HepG2 (cell line): ENCODE measurements at regions not wholly inside any gene's neighbourhood (a gene's known extent, or its start where the extent isn't known, plus 50 kb on each side); places are given as distances from the start of the nearest gene placed in this dataset.

Source experiments
- AHR ChIP-seq: IDR thresholded peaks from 2 replicates; pipeline ENCODE4 v1.6.1; 2018; ENCODE audit warnings: missing genetic modification reagents, missing compliant biosample characterization
- ARHGAP35 ChIP-seq: sonication (generic); formaldehyde crosslinking; IDR thresholded peaks from 2 replicates; pipeline ENCODE4 v1.9.0; 2022; ENCODE audit warnings: mild to moderate bottlenecking, inconsistent platforms, moderate library complexity, missing genetic modification reagents, borderline replicate concordance
- CEBPZ ChIP-seq: IDR thresholded peaks from 2 replicates; pipeline ENCODE4 v1.6.1; 2012; ENCODE audit warnings: low read length, improper control_type of control experiment
- ETV5 ChIP-seq: IDR thresholded peaks from 2 replicates; pipeline ENCODE4 v1.6.1; 2018; ENCODE audit warnings: missing biosample characterization, missing genetic modification reagents, inconsistent platforms, borderline replicate concordance
- GATAD2A ChIP-seq: IDR thresholded peaks from 2 replicates; pipeline ENCODE4 v1.6.1; 2016
- GZF1 ChIP-seq: sonication (generic); formaldehyde crosslinking; IDR thresholded peaks from 2 replicates; pipeline ENCODE4 v1.5.1; 2020; ENCODE audit warnings: mild to moderate bottlenecking, missing genetic modification reagents
- JARID2 ChIP-seq: sonication (generic); formaldehyde crosslinking; IDR thresholded peaks from 2 replicates; pipeline ENCODE4 v1.8.1; 2023; ENCODE audit warnings: missing genetic modification reagents, inconsistent platforms; ENCODE audit not compliant: insufficient replicate concordance
- MAFG ChIP-seq: sonication (generic); formaldehyde crosslinking; IDR thresholded peaks from 2 replicates; pipeline ENCODE4 v1.5.1; 2020; ENCODE audit warnings: mild to moderate bottlenecking, missing genetic modification reagents
- MYPOP ChIP-seq: sonication (generic); formaldehyde crosslinking; IDR thresholded peaks from 2 replicates; pipeline ENCODE4 v1.8.1; 2023; ENCODE audit warnings: mild to moderate bottlenecking, moderate library complexity, missing genetic modification reagents
- NFRKB ChIP-seq: fragments of 450-650 bp; IDR thresholded peaks from 2 replicates; pipeline ENCODE4 v1.6.1; 2017
- RBM39 ChIP-seq: fragments of 200-400 bp; formaldehyde crosslinking; IDR thresholded peaks from one replicate; pipeline ENCODE4 v1.6.1; 2018; ENCODE audit warnings: antibody characterized with exemption, mild to moderate bottlenecking, low read depth, low read length; ENCODE audit not compliant: poor library complexity, severe bottlenecking
- SAP130 ChIP-seq: IDR thresholded peaks from 2 replicates; pipeline ENCODE4 v1.6.1; 2016; ENCODE audit warnings: low read depth
- SATB2 ChIP-seq: sonication (generic); formaldehyde crosslinking; IDR thresholded peaks from 2 replicates; pipeline ENCODE4 v1.5.0; 2020; ENCODE audit warnings: missing genetic modification reagents
- SIX4 ChIP-seq: sonication (generic); formaldehyde crosslinking; IDR thresholded peaks from 2 replicates; pipeline ENCODE4 v1.4.0; 2020; ENCODE audit warnings: missing genetic modification reagents
- ZBTB39 ChIP-seq: sonication (generic); formaldehyde crosslinking; IDR thresholded peaks from 2 replicates; pipeline ENCODE4 v1.5.0; 2020; ENCODE audit warnings: missing genetic modification reagents
- ZNF451 ChIP-seq: sonication (generic); formaldehyde crosslinking; IDR thresholded peaks from 2 replicates; pipeline ENCODE4 v1.5.0; 2020; ENCODE audit warnings: mild to moderate bottlenecking, missing genetic modification reagents
- ZNF460 ChIP-seq: sonication (generic); formaldehyde crosslinking; IDR thresholded peaks from 2 replicates; pipeline ENCODE4 v1.5.1; 2020; ENCODE audit warnings: missing genetic modification reagents, mild to moderate bottlenecking, borderline replicate concordance
- ZNF589 ChIP-seq: sonication (generic); formaldehyde crosslinking; conservative IDR thresholded peaks from 2 replicates; pipeline ENCODE4 v1.8.0; 2022; ENCODE audit warnings: mild to moderate bottlenecking, moderate library complexity, missing genetic modification reagents
- ZNF674 ChIP-seq: sonication (generic); formaldehyde crosslinking; IDR thresholded peaks from 2 replicates; pipeline ENCODE4 v1.5.0; 2020; ENCODE audit warnings: low read depth, mild to moderate bottlenecking, missing genetic modification reagents
- ZNF720 ChIP-seq: sonication (generic); formaldehyde crosslinking; IDR thresholded peaks from 2 replicates; pipeline ENCODE4 v1.4.0; 2020; ENCODE audit warnings: missing genetic modification reagents
- ZNF784 ChIP-seq: sonication (generic); formaldehyde crosslinking; IDR thresholded peaks from 2 replicates; pipeline ENCODE4 v1.5.1; 2020; ENCODE audit warnings: missing genetic modification reagents, mild to moderate bottlenecking, borderline replicate concordance
- TF ChIP-seq, protein P1 (sequence below): sonication (generic); formaldehyde crosslinking; IDR thresholded peaks from 2 replicates; pipeline ENCODE4 v1.4.0; 2020; ENCODE audit warnings: missing genetic modification reagents

- TF ChIP-seq, protein P1, sequence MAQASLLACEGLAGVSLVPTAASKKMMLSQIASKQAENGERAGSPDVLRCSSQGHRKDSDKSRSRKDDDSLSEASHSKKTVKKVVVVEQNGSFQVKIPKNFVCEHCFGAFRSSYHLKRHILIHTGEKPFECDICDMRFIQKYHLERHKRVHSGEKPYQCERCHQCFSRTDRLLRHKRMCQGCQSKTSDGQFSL (CRISPR knock-in tag): no peak
- TF ChIP-seq GZF1 (CRISPR knock-in tag) (peak; percentile 70; the same call in 1 of the 2 replicates), ARHGAP35 (CRISPR knock-in tag) (peak; percentile 78), ZNF674 (CRISPR knock-in tag) (no peak), ETV5 (CRISPR knock-in tag) (peak; percentile 58; the same call in 1 of the 2 replicates), ZNF451 (peak; percentile 94; the same call in 1 of the 2 replicates), GATAD2A (peak; percentile 91), ZNF589 (no peak), NFRKB (no peak), SAP130 (CRISPR knock-in tag) (peak; percentile 90), SATB2 (0 out of 2 replicates have a peak, but pooled peaks have one; percentile 45), MYPOP (CRISPR knock-in tag) (0 out of 2 replicates have a peak, but pooled peaks have one; percentile 26), SIX4 (CRISPR knock-in tag) (0 out of 2 replicates have a peak, but pooled peaks have one; percentile 56), ZNF460 (CRISPR knock-in tag) (no peak; the same call in 1 of the 2 replicates), MAFG (CRISPR knock-in tag) (no peak; the same call in 1 of the 2 replicates), ZNF784 (CRISPR knock-in tag) (peak; percentile 43; the same call in 1 of the 2 replicates), CEBPZ (no peak), AHR (CRISPR knock-in tag) (peak; percentile 97; the same call in 1 of the 2 replicates), RBM39 (no peak), JARID2 (CRISPR knock-in tag) (no peak), ZNF720 (CRISPR knock-in tag) (no peak), ZBTB39 (no peak)
Observed at GRCh38 chr12:115088995-115089841, 405.2 kb upstream of the TBX3 start (continued).
